Lung (tissue), 11 donors: ENCODE measurements at regions not wholly inside any gene's neighbourhood (a gene's known extent, or its start where the extent isn't known, plus 50 kb on each side); places are given as distances from the start of the nearest gene placed in this dataset.
"Not testable (repeated sequence)": the region's sequence is repeated elsewhere in the genome, so short reads cannot be mapped to it uniquely, and the experiment has no call there.

ENCODE experiments used
- ATAC-seq: fragments of 200-7000 bp; cut with Tn5 transposase; one replicate; pipeline ENCODE4 v1.9.1; 2020; ENCODE audit warnings: moderate number of reproducible peaks; ENCODE audit not compliant: insufficient read depth, low FRiP score
- DNase-seq, 3 donors: peaks; one replicate each; pipeline ENCODE4 v3.0.0-alpha.2; 2013 to 2017
- H3K27ac ChIP-seq, 2 donors: one replicate each; pipeline ENCODE4 v1.5.1; 2013; ENCODE audit warnings: mild to moderate bottlenecking in 2 of 2, moderate library complexity in 2 of 2, control low read depth in 1 of 2, inconsistent platforms in 1 of 2, low read depth in 1 of 2, low read length in 1 of 2
- H3K27me3 ChIP-seq, 3 donors: one replicate each; pipeline ENCODE4 v1.5.1; 2013; ENCODE audit warnings: low read length in 2 of 3; ENCODE audit not compliant: control insufficient read depth in 3 of 3, insufficient read depth in 3 of 3
- H3K36me3 ChIP-seq, 4 donors: one replicate each; pipeline ENCODE4 v1.5.1; 2013; ENCODE audit warnings: low read length in 4 of 4, mild to moderate bottlenecking in 1 of 4, moderate library complexity in 1 of 4; ENCODE audit not compliant: control insufficient read depth in 4 of 4, insufficient read depth in 4 of 4
- H3K4me1 ChIP-seq, 5 donors: one replicate each; pipeline ENCODE4 v1.5.1; 2013; ENCODE audit warnings: low read length in 5 of 5, mild to moderate bottlenecking in 2 of 5, moderate library complexity in 1 of 5; ENCODE audit not compliant: control insufficient read depth in 5 of 5, insufficient read depth in 5 of 5
- H3K4me3 ChIP-seq: one replicate; pipeline ENCODE4 v1.5.1; 2013; ENCODE audit warnings: mild to moderate bottlenecking, control low read depth, moderate library complexity
- H3K9ac ChIP-seq, 2 donors: one replicate each; pipeline ENCODE4 v1.5.1; 2013; ENCODE audit warnings: low read length in 2 of 2, control low read depth in 1 of 2; ENCODE audit not compliant: insufficient read depth in 1 of 2
- H3K9me3 ChIP-seq, 4 donors: one replicate each; pipeline ENCODE4 v1.5.1; 2013; ENCODE audit warnings: low read length in 3 of 4, mild to moderate bottlenecking in 1 of 4, moderate library complexity in 1 of 4; ENCODE audit not compliant: control insufficient read depth in 4 of 4, insufficient read depth in 3 of 4
- CTCF ChIP-seq: IDR thresholded peaks from 2 replicates; pipeline ENCODE4 v1.5.1; 2012; ENCODE audit warnings: mild to moderate bottlenecking; ENCODE audit errors: control extremely low read depth, extremely low read depth
- WGBS, 2 donors: extraction: QIAGEN DNeasy Blood & Tissue Kit; methylation state at CpG; one replicate each; pipeline ENCODE4 v1.1.7; 2013; 5-methylcytosine and 5-hydroxymethylcytosine counted together
- donor health status: control.
- donor health status: control.
- donor health status: Bipolar disorder and iron deficiency.
- donor health status: healthy.
- donor health status: DM: yes; HTN: yes; CAD: no.

GRCh38 chr5:72584466-72584865 lies 77.3 kb upstream of the ZNF366 start:
- Histone ChIP-seq H3K27me3 (no peaks in the 10 kb centered on the region), H3K27ac (no peak overlapping the region), H3K9ac (no peak overlapping the region), H3K4me1 (no peaks in the 10 kb centered on the region), H3K9me3 (no peaks in the 10 kb centered on the region), H3K4me3 (no peak overlapping the region), H3K36me3 (no peaks in the 10 kb centered on the region)
- 71 to 85% methylated on average over 3 of the region's 3 CpGs for WGBS, 2 donors
- ATAC-seq = no peak
- no peak for TF ChIP-seq CTCF
- DNase-seq = no peak

DNA sequence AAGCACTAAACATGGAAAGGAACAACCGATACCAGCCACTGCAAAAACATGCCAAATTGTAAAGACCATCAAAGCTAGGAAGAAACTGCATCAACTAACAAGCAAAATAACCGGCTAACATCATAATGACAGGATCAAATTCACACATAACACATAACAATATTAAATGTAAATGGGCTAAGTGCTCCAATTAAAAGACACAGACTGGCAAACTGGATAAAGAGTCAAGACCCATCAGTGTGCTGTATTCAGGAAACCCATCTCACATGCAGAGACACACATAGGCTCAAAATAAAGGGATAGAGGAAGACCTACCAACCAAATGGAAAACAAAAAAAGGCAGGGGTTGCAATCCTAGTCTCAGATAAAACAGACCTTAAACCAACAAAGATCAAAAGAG lies 72.1 kb upstream of the ZNF366 start:
- 85 to 98% methylated on average over 2 of the region's 2 CpGs for WGBS, 2 donors
- H3K27ac ChIP-seq, H3K4me1 ChIP-seq, DNase-seq, H3K27me3 ChIP-seq, ATAC-seq, H3K4me3 ChIP-seq, H3K9ac ChIP-seq, H3K9me3 ChIP-seq, H3K36me3 ChIP-seq: not testable (repeated sequence)

DNA sequence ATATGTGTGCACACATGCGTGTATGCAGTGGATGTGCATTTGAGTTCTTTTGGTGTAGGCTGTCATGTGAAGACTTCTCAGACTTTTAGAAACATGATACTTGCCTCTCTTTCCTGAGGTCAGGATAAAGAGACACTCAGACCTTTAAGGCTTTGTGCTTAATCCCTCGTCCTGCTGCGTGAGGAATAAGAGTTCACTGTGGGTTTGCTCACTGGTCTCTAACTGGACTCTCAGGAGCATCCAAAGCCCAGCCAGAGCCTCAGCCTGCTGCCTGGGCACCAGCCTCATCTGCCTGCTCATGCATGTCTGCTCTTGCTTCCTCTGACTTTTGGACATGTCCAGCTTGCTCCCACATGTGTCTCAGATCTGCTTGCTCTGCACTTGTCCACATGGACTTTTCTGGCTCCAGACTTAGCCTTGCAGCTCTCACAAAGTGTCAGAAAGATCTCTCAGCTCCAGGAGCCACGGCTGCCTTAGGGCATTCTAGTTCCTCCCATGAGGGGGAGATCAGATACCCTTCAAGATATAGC lies 65.1 kb upstream of the ZNF366 start:
- no peak for TF ChIP-seq CTCF
- H3K4me3 ChIP-seq = no peak overlapping the region
- no peak for DNase-seq
- 84 to 88% methylated on average over 4 of the region's 4 CpGs for WGBS, 2 donors
- H3K4me1 ChIP-seq = no peaks in the 10 kb centered on the region
- no peaks in the 10 kb centered on the region for H3K27me3 ChIP-seq
- ATAC-seq = no peak
- no peaks in the 10 kb centered on the region for H3K9me3 ChIP-seq
- no peak overlapping the region for H3K9ac ChIP-seq
- H3K27ac ChIP-seq = no peak overlapping the region
- H3K36me3 ChIP-seq = no peaks in the 10 kb centered on the region

GRCh38 chr5:72569408-72569944 lies 62.3 kb upstream of the ZNF366 start:
- no peaks in the 10 kb centered on the region for H3K36me3 ChIP-seq
- no peaks in the 10 kb centered on the region for H3K9me3 ChIP-seq
- DNase-seq (no peak), ATAC-seq (no peak)
- no peaks in the 10 kb centered on the region for H3K4me1 ChIP-seq
- no peak overlapping the region for H3K9ac ChIP-seq
- H3K27ac ChIP-seq = no peak overlapping the region
- no peak for TF ChIP-seq CTCF
- H3K4me3 ChIP-seq = no peak overlapping the region
- WGBS, 2 donors = 85 to 94% methylated on average over 5 of the region's 5 CpGs
- no peaks in the 10 kb centered on the region for H3K27me3 ChIP-seq
